HG02610 (cell line): ENCODE measurements at regions not wholly inside any gene's neighbourhood (a gene's known extent, or its start where the extent isn't known, plus 50 kb on each side); places are given as distances from the start of the nearest gene placed in this dataset.
"Not testable (repeated sequence)": the region's sequence is repeated elsewhere in the genome, so short reads cannot be mapped to it uniquely, and the experiment has no call there.

Experiments
- ATAC-seq: cut with Tn5 transposase; IDR thresholded peaks from one replicate; pipeline ENCODE4 v1.9.1; 2021; ENCODE audit warnings: mild to moderate bottlenecking, moderate library complexity; ENCODE audit not compliant: unreplicated experiment

DNA sequence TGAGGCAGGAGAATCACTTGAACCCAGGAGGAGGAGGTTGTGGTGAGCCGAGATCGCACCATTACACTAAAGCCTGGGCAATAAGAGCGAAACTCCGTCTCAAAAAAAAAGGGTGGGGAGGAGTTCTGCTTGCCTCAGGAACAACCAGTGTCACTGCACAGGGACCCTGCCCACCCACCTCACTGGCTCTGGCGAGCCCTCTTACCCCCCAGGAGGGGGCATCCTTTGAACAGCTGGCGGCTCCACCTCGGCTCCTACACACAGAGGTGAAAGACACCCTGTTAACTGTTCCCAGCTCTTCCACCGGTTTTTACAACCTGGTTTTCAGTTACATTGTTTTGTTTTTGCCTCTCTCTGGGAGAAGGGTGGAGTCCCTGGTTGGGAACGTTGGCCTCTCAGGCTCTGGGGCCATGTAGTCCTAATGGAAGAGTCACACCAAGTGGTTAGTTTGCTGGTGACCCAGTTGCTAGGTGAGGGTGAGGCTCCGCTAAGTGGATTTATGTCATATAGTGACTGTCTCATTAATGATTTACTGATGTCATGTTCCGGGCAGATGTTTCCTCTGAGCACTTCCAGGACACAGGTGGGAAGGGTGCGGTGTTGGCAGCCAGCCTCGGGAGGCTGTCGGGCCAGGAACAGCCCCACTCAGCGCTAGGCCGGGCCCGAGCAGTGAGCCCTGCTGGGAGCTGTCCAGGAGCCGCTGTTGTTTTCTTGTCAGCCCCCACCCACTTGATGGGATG is 120.6 kb upstream of the TPTE start:
- ATAC-seq: not testable (repeated sequence)

DNA sequence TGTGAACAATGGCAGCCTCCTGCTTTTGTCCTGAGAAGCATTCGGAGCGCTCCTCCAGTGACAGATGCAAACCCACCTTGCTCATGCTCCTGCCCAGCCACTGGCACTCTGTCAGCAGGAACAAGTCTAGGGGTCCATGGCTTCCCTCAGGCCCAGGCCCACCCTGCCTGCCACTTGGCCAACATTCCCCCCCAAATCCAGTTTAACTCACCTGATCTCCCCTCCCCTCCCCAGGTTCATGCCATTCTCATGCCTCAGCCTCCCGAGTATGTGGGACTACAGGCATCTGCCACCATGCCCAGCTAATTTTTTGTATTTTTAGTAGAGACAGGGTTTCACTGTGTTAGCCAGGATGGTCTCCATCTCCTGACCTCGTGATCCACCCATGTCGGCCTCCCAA is 118.9 kb upstream of the TPTE start:
- not testable (repeated sequence) for ATAC-seq

DNA sequence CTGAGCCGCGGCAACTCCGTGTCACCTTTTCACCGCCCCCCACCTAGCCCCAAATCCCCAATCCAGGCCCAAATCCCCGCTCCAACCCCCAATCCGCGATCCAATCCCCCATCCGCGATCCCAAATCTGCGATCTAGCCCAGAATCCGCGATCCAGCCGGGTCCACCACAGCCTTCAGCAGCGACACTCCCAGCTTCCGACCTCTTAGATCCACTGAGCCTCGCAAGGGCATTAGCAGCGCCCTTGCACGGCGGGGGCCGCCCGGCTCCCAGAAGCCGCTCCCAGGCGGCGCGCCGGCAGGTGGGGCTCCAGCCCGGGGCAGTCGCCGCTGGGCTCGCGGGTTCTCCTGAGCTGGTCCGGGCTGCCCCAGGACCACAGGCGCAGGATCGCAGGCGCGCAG is 116.1 kb upstream of the TPTE start:
- ATAC-seq: not testable (repeated sequence)

DNA sequence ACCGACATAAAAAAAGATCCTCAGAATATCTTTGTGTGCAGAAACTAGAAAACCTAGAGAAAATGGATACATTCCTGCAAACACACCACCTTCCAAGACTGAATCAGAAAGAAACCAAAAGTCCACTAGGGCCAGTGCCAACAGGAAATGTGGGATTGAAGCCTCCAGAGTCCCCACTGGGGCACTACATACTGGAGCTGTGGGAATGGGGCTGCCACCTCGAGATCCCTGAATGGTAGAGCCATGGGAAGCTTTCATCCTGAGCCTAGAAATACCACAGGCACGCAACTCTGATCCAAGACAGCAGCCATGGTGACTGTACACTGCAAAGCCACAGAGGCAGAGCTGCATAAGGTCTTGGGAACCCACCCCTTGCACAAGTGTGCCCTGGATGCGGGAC is 111.6 kb upstream of the TPTE start:
- ATAC-seq: not testable (repeated sequence)

DNA sequence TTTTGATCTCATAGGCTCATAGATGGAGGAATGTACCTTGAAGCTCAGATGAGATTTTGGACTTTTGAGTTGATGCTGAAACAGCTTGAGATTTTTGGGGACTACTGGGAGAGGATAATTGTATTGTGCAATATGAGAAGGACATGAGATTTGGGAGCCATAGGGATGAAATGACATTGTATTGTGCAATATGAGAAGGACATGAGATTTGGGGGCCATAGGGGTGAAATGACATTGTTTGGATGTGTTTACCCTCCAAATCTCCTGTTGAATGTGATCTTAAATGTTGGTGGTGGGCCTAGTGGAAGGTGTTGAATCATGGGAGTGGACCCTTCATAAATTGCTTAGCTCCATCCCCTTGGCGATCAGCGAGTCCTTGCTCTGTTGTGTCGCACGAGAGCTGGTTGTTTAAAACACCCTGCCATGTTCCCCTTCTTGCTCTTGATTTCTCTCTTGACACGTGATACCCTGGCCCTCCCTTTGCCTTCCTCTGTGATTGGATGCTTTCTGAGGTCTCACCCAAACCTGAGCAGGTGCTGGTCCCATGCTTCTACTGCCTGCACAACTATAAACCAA is 110.9 kb upstream of the TPTE start:
- ATAC-seq: not testable (repeated sequence)

DNA sequence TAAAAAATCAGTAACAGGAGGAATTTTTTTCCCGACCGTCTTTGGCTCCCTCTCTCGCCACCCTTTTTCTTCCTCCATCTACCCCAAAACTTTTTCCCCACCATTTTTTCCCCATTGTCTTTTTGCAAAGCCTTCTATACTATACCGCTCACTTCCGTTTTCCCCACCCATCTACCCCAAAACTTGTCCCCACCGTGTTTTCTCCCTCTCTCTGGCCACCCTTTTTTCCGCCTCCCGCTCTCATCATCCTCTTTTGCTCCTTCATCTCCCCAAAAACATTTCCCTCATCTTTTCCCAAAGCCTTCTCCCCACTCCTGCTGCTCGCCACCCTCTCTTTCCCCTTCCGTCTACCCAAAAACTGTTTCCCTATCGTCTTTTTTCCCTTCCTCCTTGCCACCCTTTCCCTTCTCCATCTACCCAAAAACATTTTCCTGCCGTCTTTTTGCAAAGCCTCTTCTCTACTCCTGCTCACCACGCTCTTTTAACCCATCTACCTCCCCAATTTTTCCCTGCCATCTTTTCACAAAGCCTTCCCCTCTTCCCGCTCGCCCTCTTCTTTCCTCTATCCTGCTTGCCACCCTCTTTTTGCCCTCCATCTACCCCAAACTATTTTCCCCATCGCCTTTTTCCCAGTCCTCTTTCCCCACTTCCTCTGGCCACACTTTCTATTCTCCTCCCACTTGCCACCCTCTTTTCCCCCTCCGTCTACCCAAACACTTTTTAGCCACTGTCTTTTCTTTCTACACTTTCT is 109.4 kb upstream of the TPTE start:
- not testable (repeated sequence) for ATAC-seq

DNA sequence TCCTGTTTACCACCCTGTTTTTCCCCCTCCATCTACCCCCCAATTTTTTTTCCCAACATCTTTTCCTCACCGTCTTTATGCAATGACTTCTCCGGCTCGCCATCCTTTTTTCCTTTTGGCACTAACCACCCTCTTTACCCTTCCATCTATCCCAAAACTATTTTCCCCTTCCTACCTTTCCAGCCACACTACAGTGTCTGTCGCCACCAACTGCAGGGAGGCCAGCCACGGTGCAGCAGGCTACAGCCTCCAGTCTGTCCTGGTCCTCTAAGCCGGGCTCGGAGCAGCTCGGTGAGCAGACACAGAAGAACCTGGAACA is 108.5 kb upstream of the TPTE start:
- not testable (repeated sequence) for ATAC-seq

DNA sequence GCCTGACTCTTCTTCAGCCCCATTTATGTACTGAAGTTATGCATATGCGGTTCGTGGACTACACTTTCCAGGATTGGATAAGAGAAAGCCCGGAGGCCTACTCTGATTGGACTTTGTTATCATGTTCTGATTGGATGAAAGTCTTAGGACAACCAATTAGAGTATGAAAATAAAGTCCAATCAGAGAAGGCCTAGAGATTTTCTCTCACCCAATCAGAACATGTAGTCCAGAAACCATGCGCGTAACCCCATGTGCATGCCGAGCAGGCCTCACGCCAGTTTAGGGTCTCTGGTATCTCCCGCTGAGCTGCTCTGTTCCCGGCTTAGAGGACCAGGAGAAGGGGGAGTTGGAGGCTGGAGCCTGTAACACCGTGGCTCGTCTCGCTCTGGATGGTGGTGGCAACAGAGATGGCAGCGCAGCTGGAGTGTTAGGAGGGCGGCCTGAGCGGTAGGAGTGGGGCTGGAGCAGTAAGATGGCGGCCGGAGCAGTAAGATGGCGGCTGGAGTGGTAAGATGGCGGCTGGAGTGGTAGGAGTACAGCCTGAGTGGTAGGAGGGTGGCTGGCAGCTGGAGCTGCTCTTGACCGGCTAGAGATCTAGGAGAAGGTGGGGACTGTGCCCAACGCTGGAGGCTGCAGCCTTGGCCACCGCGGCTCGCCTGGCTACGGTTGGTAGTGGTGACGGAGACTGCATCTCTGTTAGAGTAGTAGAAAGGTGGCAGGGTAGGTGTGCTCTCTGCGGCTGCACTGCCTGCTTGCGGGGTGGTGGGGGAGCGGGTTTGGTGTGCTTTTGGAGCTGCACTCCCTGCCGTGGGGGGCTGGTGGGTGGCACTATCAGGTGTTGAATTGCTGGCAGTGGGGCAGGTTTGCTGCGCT is 107.9 kb upstream of the TPTE start:
- not testable (repeated sequence) for ATAC-seq

DNA sequence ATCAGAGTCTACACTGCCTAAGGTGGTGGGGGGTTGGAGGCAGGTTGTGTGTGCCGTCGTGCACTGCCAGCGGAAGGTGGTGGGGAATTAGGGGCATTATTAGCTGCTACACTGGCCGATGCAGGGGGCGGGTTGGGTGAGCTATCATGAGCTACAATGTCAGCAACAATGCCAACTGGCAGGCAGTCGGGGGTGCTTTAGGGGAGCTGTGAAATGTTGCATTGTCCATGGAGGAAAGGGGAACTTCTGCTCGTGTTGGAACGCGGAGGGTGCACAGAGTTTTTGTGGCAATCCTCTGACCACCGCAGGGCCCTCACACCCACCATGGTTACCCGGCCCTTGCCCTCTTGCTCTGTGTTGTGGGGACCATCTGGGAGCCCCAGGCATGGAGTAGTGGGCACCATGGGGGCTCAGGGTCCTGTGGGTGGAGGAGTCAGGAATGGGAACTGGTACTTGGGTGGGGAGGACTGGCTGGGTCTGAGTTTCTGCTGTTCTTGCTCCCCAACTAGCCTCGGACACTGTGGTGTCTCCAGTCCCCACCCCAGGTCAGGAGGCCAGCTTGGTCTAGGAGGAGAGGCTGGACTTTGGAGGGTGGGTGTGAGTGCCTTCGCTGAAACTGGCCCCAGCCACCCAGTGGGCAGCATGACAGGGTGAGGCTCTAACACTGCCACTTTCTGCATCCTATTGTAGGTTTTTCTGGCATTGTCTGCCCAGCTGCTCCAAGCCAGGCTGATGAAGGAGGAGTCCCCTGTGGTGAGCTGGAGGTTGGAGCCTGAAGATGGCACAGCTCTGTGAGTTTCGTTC is 107.1 kb upstream of the TPTE start:
- ATAC-seq: not testable (repeated sequence)

DNA sequence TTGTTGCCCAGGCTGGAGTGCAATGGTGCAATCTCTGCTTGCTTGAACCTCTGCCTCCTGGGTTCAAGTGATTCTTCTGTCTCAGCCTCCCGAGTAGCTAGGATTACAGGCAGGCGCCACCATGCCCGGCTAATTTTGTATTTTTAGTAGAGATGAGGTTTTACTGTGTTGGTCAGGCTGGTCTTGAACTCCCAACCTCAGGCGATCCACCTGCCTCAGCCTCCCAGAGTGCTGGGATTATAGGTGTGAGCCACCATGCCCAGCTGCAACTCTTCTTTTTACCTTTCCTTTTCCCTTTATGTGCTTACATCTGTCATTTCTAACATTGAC is 106.5 kb upstream of the TPTE start:
- not testable (repeated sequence) for ATAC-seq

DNA sequence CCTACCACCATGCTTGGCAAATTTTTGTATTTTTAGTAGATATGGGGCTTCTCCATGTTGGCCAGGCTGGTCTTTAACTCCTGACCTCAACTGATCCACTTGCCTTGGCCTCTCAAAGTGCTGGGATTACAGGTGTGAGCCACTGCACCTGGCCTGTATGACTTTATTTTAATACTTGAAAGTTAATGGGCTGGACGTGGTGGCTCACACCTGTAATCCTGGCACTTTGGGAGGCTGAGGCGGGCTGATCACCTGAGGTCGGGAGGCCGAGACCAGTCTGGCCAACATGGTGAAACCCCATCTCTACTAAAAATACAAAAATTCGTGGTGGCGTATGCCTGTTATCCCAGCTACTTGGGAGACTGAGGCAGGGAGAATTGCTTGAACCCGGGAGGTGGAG is 105.9 kb upstream of the TPTE start:
- ATAC-seq: not testable (repeated sequence)

DNA sequence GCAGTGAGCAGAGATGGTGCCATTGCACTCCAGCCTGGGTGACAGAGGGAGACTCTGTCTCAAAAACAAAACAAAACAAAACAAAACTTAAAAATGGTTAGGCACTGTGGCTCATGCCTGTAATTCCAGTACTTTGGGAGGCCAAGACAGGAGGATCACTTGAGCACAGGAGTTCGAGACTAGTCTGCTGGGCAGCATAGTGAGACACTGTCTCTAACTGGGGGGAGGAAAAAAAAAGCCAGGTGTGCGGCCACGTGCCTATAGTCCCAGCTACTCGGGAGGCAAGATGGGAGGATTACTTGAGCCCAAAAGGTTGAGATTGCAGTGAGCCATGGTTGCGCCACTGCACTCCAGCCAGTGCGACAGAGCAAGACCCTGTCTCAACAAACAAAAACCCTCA is 105.5 kb upstream of the TPTE start:
- not testable (repeated sequence) for ATAC-seq

DNA sequence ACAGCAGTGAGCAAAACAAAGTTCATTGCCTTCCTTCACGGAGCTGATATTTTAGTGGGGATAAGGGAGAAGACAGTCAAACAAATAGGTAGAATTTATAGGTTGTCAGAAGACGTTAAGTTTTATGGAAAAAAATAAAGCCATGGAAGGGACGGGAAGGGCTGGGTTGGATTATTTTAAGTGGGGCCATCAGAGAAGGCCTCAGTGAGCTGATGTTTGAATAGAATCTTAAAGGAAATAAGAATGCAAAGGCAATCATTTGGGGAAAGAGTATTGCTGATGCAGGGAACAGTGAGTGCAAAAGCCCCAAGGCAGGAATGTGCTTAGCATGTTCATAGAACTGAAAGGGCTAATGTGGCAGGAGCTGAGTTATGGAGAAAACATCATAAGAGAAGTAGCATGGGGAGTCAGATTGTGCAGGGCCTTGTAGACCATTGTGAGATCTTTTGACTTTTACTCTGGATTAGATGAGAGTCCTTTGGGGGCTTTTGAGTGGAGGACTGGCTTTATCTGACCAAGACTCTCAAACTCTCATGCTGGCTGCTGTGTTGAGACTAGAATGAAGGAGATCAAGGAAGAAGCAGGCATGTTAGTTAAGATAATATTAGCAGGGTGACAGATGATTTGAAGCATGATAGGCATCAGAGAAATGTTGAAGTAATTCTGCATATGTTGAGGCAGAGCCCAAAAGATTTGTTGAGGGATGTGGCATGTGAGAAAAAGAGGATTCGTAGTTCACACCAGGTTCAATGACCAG is 104.5 kb upstream of the TPTE start:
- not testable (repeated sequence) for ATAC-seq

DNA sequence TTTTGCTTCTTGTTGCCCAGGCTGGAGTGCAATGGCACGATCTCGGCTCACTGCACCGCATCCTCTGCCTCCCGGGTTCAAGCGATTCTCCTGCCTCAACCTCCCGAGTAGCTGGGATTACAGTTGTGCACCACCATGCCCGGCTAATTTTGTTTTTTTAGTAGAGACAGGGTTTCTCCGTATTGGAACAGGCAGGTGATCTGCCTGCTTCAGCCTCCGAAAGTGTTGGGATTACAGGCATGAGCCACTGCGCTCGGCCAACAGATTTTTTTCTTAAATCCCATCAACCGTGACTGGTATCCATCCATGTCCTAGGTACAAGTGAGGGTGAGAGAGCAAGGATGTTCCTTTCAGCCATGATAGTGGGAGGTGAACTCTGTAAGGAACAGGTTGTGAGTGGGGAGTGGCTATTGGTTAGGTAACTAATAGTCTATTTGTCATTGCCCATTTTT is 103.8 kb upstream of the TPTE start:
- not testable (repeated sequence) for ATAC-seq

DNA sequence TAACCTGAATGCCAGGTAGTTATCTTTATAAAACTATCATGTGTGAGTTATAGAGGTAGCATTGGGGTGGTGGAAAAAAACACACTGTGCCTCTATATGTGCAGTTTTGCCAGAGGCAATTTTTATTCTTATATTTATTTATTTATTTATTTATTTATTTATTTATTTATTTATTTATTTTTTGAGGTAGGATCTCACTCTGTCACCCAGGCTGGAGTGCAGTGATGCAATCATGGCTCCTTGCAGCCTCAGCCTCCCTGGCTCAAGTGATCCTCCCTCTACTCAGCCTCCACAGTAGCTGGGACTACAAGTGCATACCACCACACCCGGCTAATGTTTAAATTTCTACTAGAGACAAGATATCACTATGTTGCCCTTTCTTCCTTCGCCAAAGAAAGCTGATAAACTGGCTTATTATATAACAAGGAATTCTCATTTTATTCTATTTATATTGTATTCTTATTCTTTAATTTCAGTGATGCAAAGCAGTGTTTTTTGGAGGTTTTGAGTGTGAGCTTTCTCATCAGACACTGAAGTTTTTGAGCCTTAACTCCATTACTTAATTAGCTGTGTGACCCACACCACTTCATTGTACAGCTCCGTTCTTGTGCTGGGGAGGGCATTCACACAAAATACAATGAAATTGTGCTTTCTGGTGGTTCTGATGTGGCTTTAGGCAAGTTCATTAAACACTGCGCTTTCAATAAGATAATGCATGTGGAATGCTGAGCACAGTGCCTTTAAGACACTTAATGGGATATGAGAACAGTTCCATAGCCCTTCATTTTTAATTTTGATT is 102.9 kb upstream of the TPTE start:
- not testable (repeated sequence) for ATAC-seq

DNA sequence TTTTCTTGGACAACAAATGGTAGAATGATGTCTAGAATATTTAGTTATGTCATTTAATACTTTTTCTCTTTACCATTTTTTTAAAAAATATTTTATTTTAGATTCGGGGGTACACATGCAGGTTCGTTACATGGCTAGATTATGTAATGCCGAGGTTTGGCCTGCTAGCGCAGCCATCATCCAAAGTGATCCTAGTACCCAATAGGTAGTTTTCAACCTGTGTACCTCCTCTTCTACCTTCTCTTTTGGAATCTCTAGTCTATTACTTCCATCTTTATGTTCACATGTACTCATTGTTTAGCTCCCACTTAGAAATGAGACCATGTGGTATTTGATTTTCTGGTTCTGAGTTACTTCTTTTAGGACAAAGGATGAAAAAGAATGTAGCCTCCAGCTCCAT is 100.2 kb upstream of the TPTE start:
- ATAC-seq: not testable (repeated sequence)

DNA sequence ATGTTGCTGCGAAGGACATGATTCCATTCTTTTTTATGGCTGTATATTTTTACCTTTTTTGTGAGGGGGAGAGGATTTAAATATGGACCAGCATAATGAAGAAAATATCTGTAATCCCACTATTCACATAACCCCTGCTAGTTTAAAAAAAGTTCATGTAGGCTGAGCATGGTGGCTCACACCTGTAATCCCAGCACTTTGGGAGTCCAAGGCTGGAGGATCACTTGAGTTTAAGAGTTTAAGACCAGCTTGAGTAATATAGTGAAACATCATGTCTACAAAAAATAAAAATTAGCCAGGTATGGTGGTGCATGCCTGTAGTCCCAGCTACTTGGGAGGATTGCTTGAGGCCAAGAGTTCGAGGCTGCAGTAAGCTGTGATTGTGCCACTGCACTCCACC is 99.8 kb upstream of the TPTE start:
- not testable (repeated sequence) for ATAC-seq

DNA sequence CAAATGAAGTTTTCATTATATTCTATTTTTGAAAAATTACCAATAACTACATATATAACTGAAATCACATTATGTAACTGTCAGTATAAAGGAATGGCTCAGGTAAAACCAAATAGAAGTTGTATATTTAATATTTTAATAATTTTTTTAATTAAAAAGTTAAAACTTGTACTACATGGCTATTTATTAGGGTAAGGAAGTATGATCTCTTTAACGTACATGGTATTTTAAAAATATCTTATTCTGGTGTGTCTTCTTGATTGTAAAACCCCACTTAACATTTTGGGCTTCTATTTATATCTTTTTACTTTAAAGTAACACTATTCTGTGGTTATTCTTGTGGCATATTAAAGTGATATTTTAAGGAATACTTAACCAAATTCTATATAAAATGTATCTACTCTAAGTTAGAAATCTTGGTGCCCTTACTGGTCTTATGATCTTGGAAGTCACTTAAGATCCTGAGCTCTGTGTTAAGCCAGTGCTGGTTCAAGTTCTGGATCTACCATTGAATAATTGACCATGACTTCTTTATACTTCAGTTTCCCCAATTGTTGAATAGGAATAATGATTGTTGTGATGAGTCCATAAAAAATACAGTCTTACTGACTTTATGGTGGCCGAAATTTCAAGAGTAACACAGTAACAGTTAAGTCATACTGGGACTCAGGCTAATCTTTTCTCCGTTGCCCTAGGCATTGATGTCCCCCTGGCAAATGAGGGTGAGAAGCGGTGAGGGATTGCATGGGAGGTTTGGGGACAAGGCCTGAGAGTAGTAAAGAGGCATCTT is 97.1 kb upstream of the TPTE start:
- ATAC-seq: not testable (repeated sequence)
